BJ (cell line): ENCODE measurements at regions not wholly inside any gene's neighbourhood (a gene's known extent, or its start where the extent isn't known, plus 50 kb on each side); places are given as distances from the start of the nearest gene placed in this dataset.

Source experiments
- CTCF ChIA-PET: fragments of 350-600 bp; formaldehyde crosslinking; extraction: SDS; loops from one replicate; lab custom pipeline; 2021; ENCODE audit warnings: antibody characterized with exemption, inconsistent platforms; lab: Yijun Ruan, JAX
- POLR2A ChIA-PET: fragments of 300-600 bp; sonication (Branson Sonifier 250); formaldehyde crosslinking; extraction: SDS; loops from one replicate; lab custom pipeline; 2021; ENCODE audit warnings: antibody characterized with exemption; lab: Charles Lee
- DNase-seq: peaks from one replicate; pipeline ENCODE4 v3.0.0-alpha.2; 2011; ENCODE audit warnings: low read depth
- H3K27me3 ChIP-seq: 2 replicates; pipeline ENCODE4 v1.6.0; 2011; ENCODE audit warnings: low read length; ENCODE audit not compliant: control insufficient read depth, insufficient read depth
- H3K36me3 ChIP-seq: 2 replicates; pipeline ENCODE4 v1.5.1; 2011; ENCODE audit warnings: low read length; ENCODE audit not compliant: control insufficient read depth, insufficient read depth
- H3K4me3 ChIP-seq: 2 replicates; pipeline ENCODE4 v1.5.1; 2011; ENCODE audit warnings: low read depth, mild to moderate bottlenecking, control low read depth, low read length
- CTCF ChIP-seq: IDR thresholded peaks from 2 replicates; pipeline ENCODE4 v1.5.1; 2011; ENCODE audit warnings: low read depth, mild to moderate bottlenecking, control low read depth, inconsistent platforms, low read length, moderate library complexity; ENCODE audit not compliant: insufficient read depth

DNA sequence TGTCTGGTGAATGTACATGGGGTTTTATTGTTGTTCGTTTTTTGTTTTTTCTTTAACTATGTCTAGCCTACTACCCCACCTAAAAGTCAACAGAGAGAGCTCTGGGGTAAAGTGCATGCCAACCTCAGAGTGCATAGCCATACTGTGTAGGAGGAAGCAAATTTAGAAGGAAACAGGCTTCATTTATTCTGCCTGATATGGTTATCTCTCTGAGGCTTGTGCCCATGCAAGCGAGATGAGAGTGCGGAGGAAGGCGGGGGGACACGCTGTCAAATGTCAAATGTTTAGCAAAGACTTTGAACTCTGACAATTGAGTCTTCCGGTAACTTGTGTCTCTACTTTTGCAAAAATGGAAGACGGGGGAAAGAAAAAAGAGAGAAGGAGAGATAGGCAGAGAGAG, 295.5 kb downstream of the ETS1 start:
- POLR2A ChIA-PET = no interaction called here

GRCh38 chr11:128291007-128291406, 296.4 kb downstream of the ETS1 start:
- no peak for TF ChIP-seq CTCF
- ChIA-PET POLR2A (no interaction called here), CTCF (interaction anchor here (0.8 to 6.3 kb wide), 22 partner anchors 8 to 541 kb away, joined by 3 to 57 read pairs (median 4); no protein-coding TSS in a partner anchor)
- Histone ChIP-seq H3K27me3 (no peaks in the 10 kb centered on the region), H3K36me3 (no peaks in the 10 kb centered on the region), H3K4me3 (no peak overlapping the region)
- DNase-seq = no peak

More for the DNA sequence above, 295.5 kb downstream of the ETS1 start:
- CTCF ChIA-PET = interaction anchor here (0.6 to 6.3 kb wide), 6 partner anchors 9 to 535 kb away, joined by 3 to 57 read pairs (median 3); no protein-coding TSS in a partner anchor
- Histone ChIP-seq H3K27me3 (no peaks in the 10 kb centered on the region), H3K36me3 (no peaks in the 10 kb centered on the region), H3K4me3 (no peak overlapping the region)
- no peak for DNase-seq
- TF ChIP-seq CTCF = no peak

DNA sequence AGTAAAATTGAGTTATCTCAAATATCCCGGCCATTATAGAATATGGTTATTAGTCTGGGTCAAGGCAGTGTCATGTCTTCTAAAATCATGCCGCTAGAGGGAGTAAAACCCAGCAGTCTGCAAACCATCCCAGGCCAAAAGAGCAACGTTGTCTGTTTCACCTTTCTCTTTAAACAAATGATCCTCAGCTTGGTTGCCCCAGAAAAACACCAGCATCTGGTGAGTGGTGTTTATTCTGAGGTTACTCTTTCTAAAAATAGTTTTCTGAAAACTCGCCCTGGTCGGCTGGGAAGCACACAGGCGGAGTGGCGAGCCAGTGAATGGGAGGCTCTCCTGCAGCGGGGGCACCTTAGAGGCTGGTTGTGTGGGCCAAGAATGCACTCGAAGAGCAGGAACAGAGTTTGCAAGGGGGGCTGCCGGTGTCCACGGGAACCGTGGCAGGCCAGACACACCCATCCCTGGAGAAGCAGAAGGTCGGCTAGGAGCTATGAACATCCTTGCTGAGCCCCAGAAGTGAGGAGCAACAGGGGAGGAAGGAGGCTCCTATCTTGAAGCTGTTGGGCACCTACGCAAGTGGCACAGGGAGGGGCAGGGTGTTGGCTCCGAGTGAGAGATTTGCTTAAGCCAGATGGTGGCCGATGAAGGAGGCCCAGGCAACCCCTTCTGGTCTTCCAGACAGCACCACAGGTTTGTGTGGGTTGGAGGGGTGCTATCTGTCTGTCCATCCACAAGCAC, 297.1 kb downstream of the ETS1 start:
- DNase-seq = peak; percentile 67
- ChIA-PET CTCF (interaction anchor here (0.6 to 6.3 kb wide), 40 partner anchors 9 to 541 kb away, joined by 3 to 57 read pairs (median 3); no protein-coding TSS in a partner anchor), POLR2A (no interaction called here)
- H3K4me3 ChIP-seq = no peak overlapping the region
- TF ChIP-seq CTCF = peak; percentile 75
- H3K27me3 ChIP-seq = no peaks in the 10 kb centered on the region
- no peaks in the 10 kb centered on the region for H3K36me3 ChIP-seq

GRCh38 chr11:128289048-128289447, 298.3 kb downstream of the ETS1 start:
- no peaks in the 10 kb centered on the region for H3K27me3 ChIP-seq
- no peak for TF ChIP-seq CTCF
- CTCF ChIA-PET = interaction anchor here (0.9 to 6.3 kb wide), 9 partner anchors 9 to 542 kb away, joined by 3 to 57 read pairs (median 5); no protein-coding TSS in a partner anchor
- H3K36me3 ChIP-seq = no peaks in the 10 kb centered on the region
- H3K4me3 ChIP-seq = no peak overlapping the region
- POLR2A ChIA-PET = no interaction called here
- no peak for DNase-seq

- Histone ChIP-seq H3K36me3 (no peaks in the 10 kb centered on the region), H3K4me3 (no peak overlapping the region), H3K27me3 (no peaks in the 10 kb centered on the region)
- no peak for TF ChIP-seq CTCF
- ChIA-PET CTCF (interaction anchor here (0.7 to 6.3 kb wide), 7 partner anchors 9 to 543 kb away, joined by 3 to 57 read pairs (median 3); no protein-coding TSS in a partner anchor), POLR2A (no interaction called here)
- no peak for DNase-seq
Observed at GRCh38 chr11:128288368-128288767, 299.0 kb downstream of the ETS1 start.
